HCT116 (cell line): ENCODE measurements at regions not wholly inside any gene's neighbourhood (a gene's known extent, or its start where the extent isn't known, plus 50 kb on each side); places are given as distances from the start of the nearest gene placed in this dataset.

ENCODE experiments used
- ATAC-seq: fragments of 200-7000 bp; cut with Tn5 transposase; 2 replicates; pipeline ENCODE4 v1.9.1; 2020; ENCODE audit warnings: mild to moderate bottlenecking, moderate library complexity
- BruUV-seq: library from RNA; stranded (reverse); fragments of 400-500 nt; replicated peaks from 2 replicates; lab custom pipeline; 2021; lab: Mats Ljungman, UMichigan
- CTCF ChIA-PET: fragments of 300-600 bp; sonication (Branson Sonifier 250); formaldehyde crosslinking; loops from one replicate; lab custom pipeline; 2021; ENCODE audit warnings: antibody characterized with exemption; lab: Charles Lee
- POLR2A ChIA-PET: fragments of 300-600, 350-600 bp; sonication (Branson Sonifier 250); formaldehyde crosslinking; loops from one replicate; lab custom pipeline; 2021; ENCODE audit warnings: antibody characterized with exemption; lab: Charles Lee
- RAD21 ChIA-PET, 2 experiments: fragments of 300-600 bp; sonication (Branson Sonifier 250); formaldehyde crosslinking; loops; one replicate each; lab custom pipeline; 2023; ENCODE audit warnings: low total read pairs in 2 of 2; ENCODE audit not compliant: uncharacterized antibody in 2 of 2, unreplicated experiment in 2 of 2, low non-redundant PET in 1 of 2; lab: Charles Lee
- DNase-seq: peaks from one replicate; pipeline ENCODE4 v3.0.0-alpha.2; 2010; ENCODE audit warnings: low read depth, low spot score
- H2AFZ ChIP-seq: fragments of 200-600 bp; shearing (Covaris generic), sonication (generic); 2 replicates; pipeline ENCODE4 v1.6.1; 2017; ENCODE audit warnings: low read depth, mixed run types, mixed read lengths, antibody characterized with exemption, low read length; ENCODE audit not compliant: poor library complexity, severe bottlenecking
- H3K27ac ChIP-seq: 2 replicates; pipeline ENCODE4 v1.5.1; 2012; ENCODE audit warnings: low read depth, low read length
- H3K27me3 ChIP-seq: fragments of 200-600 bp; sonication (generic); 2 replicates; pipeline ENCODE4 v1.6.1; 2016; ENCODE audit warnings: mixed run types, low read length, mixed read lengths; ENCODE audit not compliant: insufficient read depth
- H3K36me3 ChIP-seq, 2 experiments: fragments of 200-500 bp in 1 of 2; fragments of 200-600 bp in 1 of 2; sonication (Bioruptor generic) in 1 of 2; sonication (generic) in 1 of 2; 2 replicates each; pipeline versions ENCODE4 v1.5.1 to v1.6.1; 2014 to 2016; ENCODE audit warnings: low read length in 2 of 2, inconsistent platforms in 1 of 2, mixed read lengths in 1 of 2, mixed run types in 1 of 2; ENCODE audit not compliant: insufficient read depth in 2 of 2, control insufficient read depth in 1 of 2
- H3K4me1 ChIP-seq, 2 experiments: fragments of 200-600 bp in 1 of 2; sonication (generic) in 1 of 2; 2 replicates each; pipeline versions ENCODE4 v1.5.1 to v1.6.1; 2012 to 2017; ENCODE audit warnings: low read length in 2 of 2, inconsistent platforms in 1 of 2, mild to moderate bottlenecking in 1 of 2, mixed read lengths in 1 of 2, mixed run types in 1 of 2, moderate library complexity in 1 of 2; ENCODE audit not compliant: insufficient read depth in 2 of 2, control insufficient read depth in 1 of 2
- H3K4me2 ChIP-seq: fragments of 200-600 bp; sonication (generic); 2 replicates; pipeline ENCODE4 v1.6.1; 2017; ENCODE audit warnings: mixed run types, low read length, mixed read lengths
- H3K4me3 ChIP-seq, 2 experiments: fragments of 200-600 bp in 1 of 2; sonication (generic) in 1 of 2; replicated peaks in 1 of 2; 2 replicates each; pipeline ENCODE4 v1.5.1; 2011 to 2016; ENCODE audit warnings: low read length in 2 of 2, control low read depth in 1 of 2, low read depth in 1 of 2, mild to moderate bottlenecking in 1 of 2, mixed read lengths in 1 of 2, mixed run types in 1 of 2
- H3K79me2 ChIP-seq: fragments of 200-600 bp; sonication (generic); 2 replicates; pipeline ENCODE4 v1.6.1; 2017; ENCODE audit warnings: mild to moderate bottlenecking, mixed run types, low read length, moderate library complexity, mixed read lengths; ENCODE audit not compliant: insufficient read depth
- H3K9ac ChIP-seq: fragments of 200-600 bp; sonication (generic); 2 replicates; pipeline ENCODE4 v1.6.1; 2016; ENCODE audit warnings: low read length, mixed read lengths
- H3K9me2 ChIP-seq: fragments of 200-600 bp; sonication (generic), shearing (Covaris generic); 2 replicates; pipeline ENCODE4 v1.6.1; 2017; ENCODE audit warnings: mixed run types, mild to moderate bottlenecking, moderate library complexity; ENCODE audit not compliant: insufficient read depth
- H3K9me3 ChIP-seq, 2 experiments: fragments of 200-500 bp in 1 of 2; fragments of 200-600 bp in 1 of 2; sonication (Bioruptor generic) in 1 of 2; sonication (generic) in 1 of 2; 2 replicates each; pipeline ENCODE4 v1.6.1; 2014 to 2017; ENCODE audit warnings: low read length in 2 of 2, mixed read lengths in 2 of 2, inconsistent platforms in 1 of 2, low read depth in 1 of 2, mild to moderate bottlenecking in 1 of 2, mixed run types in 1 of 2, moderate library complexity in 1 of 2; ENCODE audit not compliant: control insufficient read depth in 1 of 2, insufficient read depth in 1 of 2
- H4K20me1 ChIP-seq: fragments of 200-600 bp; sonication (generic), shearing (Covaris generic); 2 replicates; pipeline ENCODE4 v1.6.1; 2017; ENCODE audit warnings: mixed run types, mild to moderate bottlenecking, moderate library complexity; ENCODE audit not compliant: insufficient read depth
- CBX3 ChIP-seq: IDR thresholded peaks from 2 replicates; pipeline ENCODE4 v1.6.1; 2012; ENCODE audit warnings: low read depth
- EGR1 ChIP-seq: IDR thresholded peaks from 2 replicates; pipeline ENCODE4 v1.6.1; 2012; ENCODE audit warnings: low read depth
- ELF1 ChIP-seq: IDR thresholded peaks from 2 replicates; pipeline ENCODE4 v1.6.1; 2012; ENCODE audit warnings: low read depth, borderline replicate concordance
- EZH2 ChIP-seq: fragments of 200-600 bp; sonication (generic); IDR thresholded peaks from 2 replicates; pipeline ENCODE4 v1.6.1; 2017; ENCODE audit warnings: antibody characterized with exemption, mixed run types
- EZH2phosphoT487 ChIP-seq: fragments of 200-600 bp; IDR thresholded peaks from 2 replicates; pipeline ENCODE4 v1.6.1; 2018; ENCODE audit warnings: antibody characterized with exemption, borderline replicate concordance
- FOSL1 ChIP-seq: IDR thresholded peaks from 2 replicates; pipeline ENCODE4 v1.6.1; 2012; ENCODE audit warnings: low read depth
- RAD21 ChIP-seq: IDR thresholded peaks from 2 replicates; pipeline ENCODE4 v1.6.1; 2012; ENCODE audit warnings: low read depth, mild to moderate bottlenecking
- YY1 ChIP-seq: IDR thresholded peaks from 2 replicates; pipeline ENCODE4 v1.6.1; 2011; ENCODE audit warnings: low read length, low read depth, moderate library complexity, mild to moderate bottlenecking; ENCODE audit not compliant: insufficient replicate concordance; ENCODE audit errors: extremely low read depth
- ZFX ChIP-seq: fragments of 450-650 bp; IDR thresholded peaks from 2 replicates; pipeline ENCODE4 v1.6.1; 2017
- ZNF274 ChIP-seq: fragments of 200-500 bp; sonication (Bioruptor generic); IDR thresholded peaks from 2 replicates; pipeline ENCODE4 v1.6.1; 2014; ENCODE audit warnings: mild to moderate bottlenecking, low read depth, low read length, inconsistent platforms
- intact Hi-C: fragments of 100-400 bp; cut with micrococcal nuclease; formaldehyde crosslinking; loops from 2 replicates; pipeline ENCODE4 v1.10.0; 2022
- TF ChIP-seq, protein P1 (sequence below): IDR thresholded peaks from 2 replicates; pipeline ENCODE4 v1.6.1; 2011; ENCODE audit warnings: mild to moderate bottlenecking, low read length, moderate library complexity; ENCODE audit not compliant: insufficient replicate concordance; ENCODE audit errors: extremely low read depth

DNA sequence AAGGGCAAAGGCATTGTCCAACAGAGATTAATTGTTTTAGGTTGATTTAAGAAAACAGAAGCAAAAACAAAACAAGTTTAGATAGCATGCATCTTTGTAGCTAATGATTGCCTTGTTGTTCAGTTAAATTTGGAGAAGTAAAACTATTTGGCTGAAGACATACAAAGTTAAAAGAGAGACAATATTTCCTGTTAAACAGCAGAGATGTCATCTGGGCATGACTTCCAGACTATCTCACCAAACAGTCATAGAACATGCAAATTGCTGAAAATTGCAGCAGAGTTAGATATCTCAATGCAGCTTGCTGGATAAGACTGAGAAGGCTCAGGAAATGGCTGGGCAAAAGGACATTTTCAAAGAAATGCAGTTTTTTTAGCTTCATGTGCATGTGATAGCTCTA, 57.5 kb upstream of the PDGFD start (continued):
- no peak for TF ChIP-seq EGR1
- TF ChIP-seq ZFX = no peak

DNA sequence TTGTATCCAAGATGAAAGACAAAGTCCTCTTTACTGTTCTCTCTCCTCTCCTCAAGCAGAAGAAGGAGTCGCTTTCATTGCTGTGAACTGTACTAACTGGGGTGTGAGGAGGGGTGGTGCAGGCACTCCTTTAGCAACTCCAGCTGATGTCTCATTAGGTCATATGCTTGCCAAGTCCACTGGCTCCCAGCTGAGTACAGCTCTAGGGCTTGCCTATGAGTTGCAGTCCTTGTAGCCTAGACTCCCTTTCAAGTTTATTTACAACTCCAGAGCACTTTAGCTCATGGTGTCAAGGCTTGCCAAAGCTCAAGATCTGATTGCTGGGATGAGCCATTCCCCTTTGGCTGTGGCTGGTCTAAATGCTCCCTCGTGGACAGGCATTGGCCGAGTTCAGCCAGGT, 55.1 kb upstream of the PDGFD start:
- TF ChIP-seq, protein P1, sequence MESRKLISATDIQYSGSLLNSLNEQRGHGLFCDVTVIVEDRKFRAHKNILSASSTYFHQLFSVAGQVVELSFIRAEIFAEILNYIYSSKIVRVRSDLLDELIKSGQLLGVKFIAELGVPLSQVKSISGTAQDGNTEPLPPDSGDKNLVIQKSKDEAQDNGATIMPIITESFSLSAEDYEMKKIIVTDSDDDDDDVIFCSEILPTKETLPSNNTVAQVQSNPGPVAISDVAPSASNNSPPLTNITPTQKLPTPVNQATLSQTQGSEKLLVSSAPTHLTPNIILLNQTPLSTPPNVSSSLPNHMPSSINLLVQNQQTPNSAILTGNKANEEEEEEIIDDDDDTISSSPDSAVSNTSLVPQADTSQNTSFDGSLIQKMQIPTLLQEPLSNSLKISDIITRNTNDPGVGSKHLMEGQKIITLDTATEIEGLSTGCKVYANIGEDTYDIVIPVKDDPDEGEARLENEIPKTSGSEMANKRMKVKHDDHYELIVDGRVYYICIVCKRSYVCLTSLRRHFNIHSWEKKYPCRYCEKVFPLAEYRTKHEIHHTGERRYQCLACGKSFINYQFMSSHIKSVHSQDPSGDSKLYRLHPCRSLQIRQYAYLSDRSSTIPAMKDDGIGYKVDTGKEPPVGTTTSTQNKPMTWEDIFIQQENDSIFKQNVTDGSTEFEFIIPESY = no peak
- TF ChIP-seq FOSL1 = no peak
- TF ChIP-seq EZH2phosphoT487 = no peak
- TF ChIP-seq ZNF274 = no peak
- no peak for TF ChIP-seq YY1
- TF ChIP-seq EZH2 = no peak
- TF ChIP-seq CBX3 = no peak
- TF ChIP-seq RAD21 = no peak
- TF ChIP-seq ELF1 = no peak
- no peak overlapping the region for H3K9ac ChIP-seq
- no TSS peak for BruUV-seq
- H4K20me1 ChIP-seq = no peaks in the 10 kb centered on the region
- no peak overlapping the region for H2AFZ ChIP-seq
- CTCF ChIA-PET = no interaction called here
- DNase-seq (no peak), ATAC-seq (no peak)
- intact Hi-C loops = no loop called here
- no peaks in the 10 kb centered on the region for H3K9me3 ChIP-seq
- H3K79me2 ChIP-seq = no peaks in the 10 kb centered on the region
- no peaks in the 10 kb centered on the region for H3K4me1 ChIP-seq
- POLR2A ChIA-PET = no interaction called here
- RAD21 ChIA-PET = no interaction called here
- no peak overlapping the region for H3K4me2 ChIP-seq
- H3K36me3 ChIP-seq = no peaks in the 10 kb centered on the region
- H3K9me2 ChIP-seq = no peaks in the 10 kb centered on the region
- no peaks in the 10 kb centered on the region for H3K27me3 ChIP-seq
- H3K4me3 ChIP-seq = no peak overlapping the region
- H3K27ac ChIP-seq = no peak overlapping the region
